ENCODE measurements at regions not wholly inside any gene's neighbourhood (a gene's known extent, or its start where the extent isn't known, plus 50 kb on each side); places are given as distances from the start of the nearest gene placed in this dataset.

DNA sequence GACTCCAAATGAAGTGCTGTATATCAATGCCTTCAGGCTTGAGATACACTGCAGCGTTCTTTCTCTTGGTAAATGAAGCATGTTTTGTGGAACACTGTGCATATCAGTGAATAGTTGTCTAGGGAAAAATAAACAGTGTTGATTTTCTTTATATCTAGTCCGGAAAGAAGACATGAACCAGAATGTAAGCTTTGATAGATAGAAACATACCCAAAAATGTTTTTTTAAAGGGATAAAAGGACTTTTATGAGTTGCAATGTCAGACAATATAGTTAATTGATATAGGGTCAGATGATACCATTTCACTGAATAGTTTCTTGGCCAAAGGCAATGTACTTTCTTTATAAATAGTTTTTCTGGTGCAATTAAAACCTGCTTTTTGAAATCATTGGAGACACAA, 1037.8 kb downstream of the OTOL1 start:
- no peak for DNase-seq (ENCODE audit: low spot score)
- in situ Hi-C loops (cut with MboI; ENCODE audit: low sequenced_read_pairs, unreplicated experiment) = no loop called here
- TF ChIP-seq, protein P1, sequence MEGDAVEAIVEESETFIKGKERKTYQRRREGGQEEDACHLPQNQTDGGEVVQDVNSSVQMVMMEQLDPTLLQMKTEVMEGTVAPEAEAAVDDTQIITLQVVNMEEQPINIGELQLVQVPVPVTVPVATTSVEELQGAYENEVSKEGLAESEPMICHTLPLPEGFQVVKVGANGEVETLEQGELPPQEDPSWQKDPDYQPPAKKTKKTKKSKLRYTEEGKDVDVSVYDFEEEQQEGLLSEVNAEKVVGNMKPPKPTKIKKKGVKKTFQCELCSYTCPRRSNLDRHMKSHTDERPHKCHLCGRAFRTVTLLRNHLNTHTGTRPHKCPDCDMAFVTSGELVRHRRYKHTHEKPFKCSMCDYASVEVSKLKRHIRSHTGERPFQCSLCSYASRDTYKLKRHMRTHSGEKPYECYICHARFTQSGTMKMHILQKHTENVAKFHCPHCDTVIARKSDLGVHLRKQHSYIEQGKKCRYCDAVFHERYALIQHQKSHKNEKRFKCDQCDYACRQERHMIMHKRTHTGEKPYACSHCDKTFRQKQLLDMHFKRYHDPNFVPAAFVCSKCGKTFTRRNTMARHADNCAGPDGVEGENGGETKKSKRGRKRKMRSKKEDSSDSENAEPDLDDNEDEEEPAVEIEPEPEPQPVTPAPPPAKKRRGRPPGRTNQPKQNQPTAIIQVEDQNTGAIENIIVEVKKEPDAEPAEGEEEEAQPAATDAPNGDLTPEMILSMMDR (IDR thresholded peaks at IDR 0.05; ENCODE audit: borderline replicate concordance, control extremely low read depth, extremely low read depth, insufficient read depth, missing control alignments) = no peak

DNA sequence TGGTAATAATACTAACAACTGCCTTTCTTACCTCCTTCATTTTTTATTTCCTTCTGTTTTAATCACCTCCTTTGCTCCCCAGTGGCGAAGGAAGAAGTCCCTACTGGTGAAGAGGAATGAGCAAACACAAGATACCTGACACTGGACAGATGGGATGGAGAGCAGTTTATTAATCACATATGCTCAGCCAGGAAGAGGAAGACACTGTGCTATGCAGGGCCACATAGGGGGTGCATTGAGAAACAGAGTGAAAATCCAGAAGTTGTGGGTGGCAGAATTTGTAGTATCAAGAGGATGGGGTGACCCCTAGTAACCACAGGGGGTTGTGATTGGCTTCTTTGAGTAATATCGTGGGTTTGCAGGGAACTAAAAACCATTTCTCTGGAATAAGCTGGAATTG, 1041.9 kb downstream of the OTOL1 start:
- DNase-seq (ENCODE audit: low spot score) = no peak
- TF ChIP-seq, protein P1 (IDR thresholded peaks at IDR 0.05; ENCODE audit: borderline replicate concordance, control extremely low read depth, extremely low read depth, insufficient read depth, missing control alignments) = no peak
- in situ Hi-C loops (cut with MboI; ENCODE audit: low sequenced_read_pairs, unreplicated experiment) = no loop called here

DNA sequence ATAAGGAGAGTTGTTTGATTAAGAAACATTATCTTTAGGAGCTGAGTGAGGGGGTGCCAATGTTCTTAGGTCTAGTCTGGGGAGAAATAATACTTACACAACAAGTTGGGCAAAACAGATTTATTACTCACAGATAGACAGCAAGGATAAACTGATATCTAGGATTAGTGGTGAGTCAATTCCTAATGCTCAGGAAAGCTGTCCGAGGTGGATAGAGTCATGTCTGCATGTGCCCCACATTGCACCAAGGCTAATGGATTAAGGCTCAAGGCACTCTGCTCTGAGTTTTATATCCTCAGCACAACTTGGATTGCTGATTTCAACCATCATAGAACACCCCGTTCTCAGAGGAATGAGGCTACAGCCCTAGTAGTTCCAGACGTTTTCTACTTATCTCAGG, 1042.3 kb downstream of the OTOL1 start:
- in situ Hi-C loops (cut with MboI; ENCODE audit: low sequenced_read_pairs, unreplicated experiment) = no loop called here
- TF ChIP-seq, protein P1 (IDR thresholded peaks at IDR 0.05; ENCODE audit: borderline replicate concordance, control extremely low read depth, extremely low read depth, insufficient read depth, missing control alignments) = no peak
- DNase-seq (ENCODE audit: low spot score) = no peak

DNA sequence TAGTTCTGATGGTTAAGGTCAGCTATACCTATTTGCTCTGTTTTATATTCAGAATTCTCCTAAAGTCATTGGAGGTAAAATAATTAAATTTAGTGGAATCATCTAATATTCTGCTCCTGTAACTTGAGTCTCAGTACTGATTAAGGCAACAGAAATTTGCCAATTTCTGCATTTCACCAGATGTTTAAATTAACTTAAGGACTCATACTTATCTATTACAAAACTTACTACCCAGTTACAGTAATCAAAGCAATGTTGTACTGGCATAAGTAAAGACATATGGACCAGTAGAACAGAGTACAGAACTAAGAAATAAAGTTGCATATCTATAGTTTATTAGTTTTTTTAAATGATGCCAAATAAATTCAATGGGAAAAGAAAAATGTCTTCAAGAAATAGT, 1043.8 kb downstream of the OTOL1 start:
- DNase-seq (ENCODE audit: low spot score) = no peak
- in situ Hi-C loops (cut with MboI; ENCODE audit: low sequenced_read_pairs, unreplicated experiment) = no loop called here
- TF ChIP-seq, protein P1 (IDR thresholded peaks at IDR 0.05; ENCODE audit: borderline replicate concordance, control extremely low read depth, extremely low read depth, insufficient read depth, missing control alignments) = no peak

DNA sequence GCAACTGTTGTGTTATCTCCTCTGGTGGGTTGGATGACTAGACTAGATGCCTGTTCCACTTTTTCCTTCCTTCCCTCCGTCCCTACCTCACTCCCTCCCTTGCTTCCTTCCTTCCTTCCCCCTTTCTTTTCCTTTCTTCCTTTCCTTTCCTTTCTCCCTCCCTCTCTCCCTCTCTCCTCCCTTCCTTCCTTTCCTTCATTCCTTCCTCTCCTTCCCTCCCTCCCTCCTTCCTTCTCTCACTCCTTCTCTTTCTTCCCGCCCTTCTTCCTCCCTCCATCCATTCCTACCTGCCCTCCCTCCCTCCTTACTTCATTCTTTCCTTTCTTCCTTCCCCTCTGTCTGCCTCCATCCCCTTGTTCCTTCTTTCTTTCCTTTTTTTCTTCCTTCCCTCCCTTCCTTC, 1045.3 kb downstream of the OTOL1 start:
- TF ChIP-seq, protein P1 (IDR thresholded peaks at IDR 0.05; ENCODE audit: borderline replicate concordance, control extremely low read depth, extremely low read depth, insufficient read depth, missing control alignments) = no peak
- in situ Hi-C loops (cut with MboI; ENCODE audit: low sequenced_read_pairs, unreplicated experiment) = no loop called here
- DNase-seq (ENCODE audit: low spot score) = no peak

DNA sequence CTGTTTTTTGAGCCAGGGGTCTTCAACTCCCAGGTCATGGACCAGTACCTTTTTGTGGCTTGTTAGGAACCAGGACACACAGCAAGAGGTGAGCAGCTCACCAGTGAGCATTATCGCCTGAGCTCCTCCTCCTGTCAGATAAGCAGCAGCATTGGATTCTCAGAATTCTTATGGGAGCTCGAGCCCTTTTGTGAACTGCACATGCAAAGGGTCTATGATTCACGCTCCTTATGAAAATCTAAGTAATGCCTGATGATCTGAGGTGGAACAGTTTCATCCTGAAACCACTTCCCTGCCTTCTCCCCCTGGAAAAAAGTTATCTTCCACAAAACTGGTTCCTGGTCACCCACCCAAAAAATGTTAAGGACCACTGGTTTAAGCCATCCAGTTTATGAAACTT, 1047.6 kb downstream of the OTOL1 start:
- in situ Hi-C loops (cut with MboI; ENCODE audit: low sequenced_read_pairs, unreplicated experiment) = no loop called here
- DNase-seq (ENCODE audit: low spot score) = no peak
- TF ChIP-seq, protein P1 (IDR thresholded peaks at IDR 0.05; ENCODE audit: borderline replicate concordance, control extremely low read depth, extremely low read depth, insufficient read depth, missing control alignments) = no peak

DNA sequence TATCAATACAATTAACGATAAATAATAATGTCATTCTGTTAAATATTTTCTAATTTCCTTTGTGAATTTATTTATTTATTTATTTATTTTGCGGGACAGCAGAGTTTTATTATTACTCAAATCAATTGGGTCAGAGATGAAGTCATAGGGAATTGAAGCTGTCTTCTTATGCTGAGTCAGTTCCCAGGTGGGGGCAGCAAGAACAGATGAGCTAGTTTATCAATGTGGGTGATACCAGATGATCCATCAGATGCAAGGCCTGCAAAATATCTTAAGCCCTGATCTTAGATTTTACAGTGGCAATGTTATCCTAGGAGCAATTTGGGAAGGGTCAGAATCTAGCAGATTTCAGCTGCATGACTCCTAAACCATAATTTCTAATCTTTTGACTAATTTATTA, 1050.3 kb downstream of the OTOL1 start:
- TF ChIP-seq, protein P1 (IDR thresholded peaks at IDR 0.05; ENCODE audit: borderline replicate concordance, control extremely low read depth, extremely low read depth, insufficient read depth, missing control alignments) = no peak
- in situ Hi-C loops (cut with MboI; ENCODE audit: low sequenced_read_pairs, unreplicated experiment) = no loop called here
- DNase-seq (ENCODE audit: low spot score) = no peak

Measured in GM13976 (cell line).